Chondrocyte (in vitro differentiated cells): ENCODE measurements at regions not wholly inside any gene's neighbourhood (a gene's known extent, or its start where the extent isn't known, plus 50 kb on each side); places are given as distances from the start of the nearest gene placed in this dataset.
"Not testable (repeated sequence)": the region's sequence is repeated elsewhere in the genome, so short reads cannot be mapped to it uniquely, and the experiment has no call there.

ENCODE experiments used
- DNase-seq: peaks from one replicate; pipeline ENCODE4 v3.0.0; 2021; ENCODE audit warnings: mixed read lengths, low spot score
- H3K27ac Mint-ChIP-seq: one replicate; pipeline ENCODE4 v1.8.0; 2021; ENCODE audit warnings: mild to moderate bottlenecking, moderate library complexity, mixed read lengths; ENCODE audit not compliant: unreplicated experiment
- H3K27me3 Mint-ChIP-seq: 2 replicates; pipeline ENCODE4 v1.8.0; 2021; ENCODE audit warnings: low read depth, mixed read lengths
- H3K36me3 Mint-ChIP-seq: 2 replicates; pipeline ENCODE4 v1.8.0; 2021; ENCODE audit warnings: low read depth, mixed read lengths
- H3K4me1 Mint-ChIP-seq: 2 replicates; pipeline ENCODE4 v1.8.0; 2021; ENCODE audit warnings: low read depth, mild to moderate bottlenecking, mixed read lengths
- H3K4me3 Mint-ChIP-seq: one replicate; pipeline ENCODE4 v1.8.0; 2021; ENCODE audit warnings: mild to moderate bottlenecking, moderate library complexity, mixed read lengths; ENCODE audit not compliant: unreplicated experiment
- H3K9me3 Mint-ChIP-seq: 2 replicates; pipeline ENCODE4 v1.8.0; 2021; ENCODE audit warnings: low read depth, mixed read lengths
- CTCF ChIP-seq: fragments of 200-600 bp; sonication (generic); IDR thresholded peaks from 2 replicates; pipeline ENCODE4 v1.5.0; 2021; ENCODE audit warnings: antibody characterized with exemption, mild to moderate bottlenecking, moderate library complexity

DNA sequence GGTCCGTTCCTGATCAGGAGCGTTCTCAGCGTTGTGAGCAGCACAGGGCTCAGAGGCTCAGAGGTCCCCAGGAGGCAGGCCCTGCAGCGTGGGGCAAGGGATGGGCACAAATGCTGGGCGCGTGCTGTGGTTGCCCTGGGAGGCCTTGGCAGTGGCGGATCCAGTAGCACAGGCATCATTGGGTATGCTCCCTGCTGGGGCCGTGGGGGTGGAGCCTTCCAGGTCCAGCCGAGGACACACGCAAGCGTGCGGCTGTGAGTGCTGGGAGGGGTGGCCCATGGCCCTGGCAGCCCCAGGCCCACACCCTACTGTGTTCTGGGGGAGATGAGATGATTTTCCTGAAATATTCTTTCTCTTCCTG, 253.6 kb downstream of the ADGRD1 start:
- not testable (repeated sequence) for H3K9me3 Mint-ChIP-seq, H3K36me3 Mint-ChIP-seq, H3K27ac Mint-ChIP-seq, H3K4me3 Mint-ChIP-seq, H3K4me1 Mint-ChIP-seq, H3K27me3 Mint-ChIP-seq
- peak; percentile 70 for DNase-seq

DNA sequence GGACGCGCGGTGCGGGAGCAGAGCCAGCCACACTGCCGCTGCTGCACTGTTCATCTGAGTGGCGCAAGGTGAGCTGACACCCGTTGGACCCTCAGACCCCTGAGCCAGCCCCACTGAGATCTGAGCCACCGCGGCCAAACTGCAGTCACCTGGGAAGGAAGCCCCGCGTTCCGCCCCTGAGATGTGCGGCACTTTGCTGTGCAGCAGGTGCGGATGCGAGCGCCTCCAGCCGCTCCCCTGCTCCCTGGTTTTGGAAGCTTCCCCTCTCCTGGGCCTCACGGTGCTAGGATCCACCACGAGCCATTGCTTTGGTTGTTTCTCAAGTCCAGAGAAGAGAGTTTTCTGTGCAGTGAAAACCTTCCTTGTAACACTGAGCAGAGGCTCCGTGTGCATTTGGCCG, 254.1 kb downstream of the ADGRD1 start:
- H3K27ac Mint-ChIP-seq, H3K27me3 Mint-ChIP-seq, H3K4me1 Mint-ChIP-seq, H3K9me3 Mint-ChIP-seq, H3K36me3 Mint-ChIP-seq, H3K4me3 Mint-ChIP-seq: not testable (repeated sequence)
- peak; percentile 68 for DNase-seq

DNA sequence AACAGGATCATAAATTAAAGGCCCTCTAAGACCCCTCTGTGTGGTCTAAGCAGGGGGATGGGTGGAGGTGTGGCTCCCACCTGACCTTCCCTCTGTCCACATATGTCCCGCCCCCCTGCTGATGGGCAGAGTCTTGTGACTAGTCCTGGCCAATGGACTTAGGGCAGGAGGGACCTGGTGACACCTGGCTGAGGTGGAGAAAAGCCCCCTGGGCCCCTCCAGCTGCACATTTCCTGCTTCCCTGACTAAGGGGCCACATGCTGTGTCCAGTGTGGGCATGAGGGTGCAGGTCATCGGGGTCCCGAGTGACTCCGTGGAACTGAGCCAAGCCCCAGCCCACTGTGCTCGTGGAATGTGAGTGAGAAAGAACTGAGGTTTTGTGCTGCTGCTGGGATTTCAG, 254.7 kb downstream of the ADGRD1 start:
- Mint-ChIP-seq H3K36me3 (no peaks in the 10 kb centered on the region), H3K4me3 (no peak overlapping the region), H3K4me1 (no peaks in the 10 kb centered on the region), H3K9me3 (peaks cover 9% of the 10 kb centered on the region), H3K27ac (no peak overlapping the region), H3K27me3 (peaks cover 4% of the 10 kb centered on the region)
- peak; percentile 61 for DNase-seq
- TF ChIP-seq CTCF: no peak

GRCh38 chr12:131209082-131210070, 255.7 kb downstream of the ADGRD1 start:
- Mint-ChIP-seq H3K36me3 (no peaks in the 10 kb centered on the region), H3K27me3 (peaks cover 4% of the 10 kb centered on the region), H3K9me3 (peaks cover 9% of the 10 kb centered on the region), H3K4me1 (no peaks in the 10 kb centered on the region), H3K4me3 (no peak overlapping the region), H3K27ac (no peak overlapping the region)
- TF ChIP-seq CTCF: no peak
- DNase-seq: peak; percentile 49

- no peak for DNase-seq
- Mint-ChIP-seq H3K4me1 (no peaks in the 10 kb centered on the region), H3K27ac (no peak overlapping the region), H3K27me3 (peaks cover 3% of the 10 kb centered on the region), H3K36me3 (no peaks in the 10 kb centered on the region), H3K9me3 (peaks cover 9% of the 10 kb centered on the region), H3K4me3 (no peak overlapping the region)
- TF ChIP-seq CTCF: no peak
These were observed 257.0 kb downstream of the ADGRD1 start for GRCh38 chr12:131210506-131211339.

GRCh38 chr12:131211340-131211938, 257.7 kb downstream of the ADGRD1 start:
- no peak overlapping the region for H3K4me3 Mint-ChIP-seq
- TF ChIP-seq CTCF: no peak
- peaks cover 4% of the 10 kb centered on the region for H3K27me3 Mint-ChIP-seq
- H3K9me3 Mint-ChIP-seq: peaks cover 9% of the 10 kb centered on the region
- H3K36me3 Mint-ChIP-seq: no peaks in the 10 kb centered on the region
- no peaks in the 10 kb centered on the region for H3K4me1 Mint-ChIP-seq
- DNase-seq: no peak
- H3K27ac Mint-ChIP-seq: no peak overlapping the region
